ENCODE measurements at regions not wholly inside any gene's neighbourhood (a gene's known extent, or its start where the extent isn't known, plus 50 kb on each side); places are given as distances from the start of the nearest gene placed in this dataset.

DNA sequence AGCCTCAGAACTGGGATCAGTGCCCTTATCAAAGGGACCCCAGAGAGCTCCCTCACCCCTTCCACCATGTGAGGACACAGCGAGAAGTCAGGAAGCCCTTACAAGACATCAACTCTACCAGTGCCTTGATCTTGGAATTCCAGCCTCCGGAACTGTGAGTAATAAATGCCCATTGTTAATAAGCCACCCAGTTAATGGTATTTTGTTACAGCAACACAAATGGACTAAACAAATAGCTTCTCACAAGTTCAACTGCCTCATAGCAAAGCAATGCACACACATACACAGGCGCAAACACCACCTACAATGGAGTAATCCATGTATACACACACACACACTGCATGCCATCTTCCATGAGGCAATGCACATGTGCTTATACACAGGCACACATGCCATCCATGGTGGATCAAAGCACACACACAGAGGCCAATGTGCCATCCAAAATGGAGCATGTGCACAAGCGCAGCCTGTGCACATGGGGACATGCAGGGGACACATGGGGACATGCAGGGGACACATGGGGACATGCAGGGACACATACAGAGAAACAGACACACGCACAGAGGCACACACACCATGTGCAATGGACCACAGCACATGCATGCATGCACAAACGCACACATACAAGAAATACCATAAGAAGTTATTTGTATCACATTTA is 137.6 kb upstream of the TBL1X start:
- DNase-seq (ENCODE audit: low read depth) = no peak
- no peak for TF ChIP-seq CTCF (IDR thresholded peaks at IDR 0.05; ENCODE audit: control insufficient read depth, insufficient read depth, low read depth, low read length, missing control alignments)
- no peak overlapping the region for H3K4me3 ChIP-seq (ENCODE audit: control insufficient read depth, low read depth, low read length)

DNA sequence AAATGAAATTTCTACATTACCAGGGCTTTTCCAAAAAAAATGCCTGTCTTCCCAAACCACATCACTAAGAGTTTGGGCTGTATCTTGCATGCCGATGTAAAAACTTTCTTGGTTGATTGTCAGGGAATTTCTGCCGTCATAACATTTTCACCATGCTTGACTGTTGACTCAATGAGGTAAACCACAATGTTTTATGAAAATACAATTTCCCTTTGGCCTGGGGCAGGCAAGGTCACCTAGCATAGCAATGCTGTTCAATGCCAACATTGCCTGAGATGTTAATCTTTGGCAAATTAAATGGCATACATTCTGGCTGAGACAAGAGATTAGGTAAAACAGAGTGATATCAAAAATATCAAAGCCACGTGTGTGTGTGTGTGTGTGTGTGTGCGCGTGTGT is 137.1 kb upstream of the TBL1X start:
- no peak for TF ChIP-seq CTCF (IDR thresholded peaks at IDR 0.05; ENCODE audit: control insufficient read depth, insufficient read depth, low read depth, low read length, missing control alignments)
- no peak overlapping the region for H3K4me3 ChIP-seq (ENCODE audit: control insufficient read depth, low read depth, low read length)
- peak; percentile 69 for DNase-seq (ENCODE audit: low read depth)

DNA sequence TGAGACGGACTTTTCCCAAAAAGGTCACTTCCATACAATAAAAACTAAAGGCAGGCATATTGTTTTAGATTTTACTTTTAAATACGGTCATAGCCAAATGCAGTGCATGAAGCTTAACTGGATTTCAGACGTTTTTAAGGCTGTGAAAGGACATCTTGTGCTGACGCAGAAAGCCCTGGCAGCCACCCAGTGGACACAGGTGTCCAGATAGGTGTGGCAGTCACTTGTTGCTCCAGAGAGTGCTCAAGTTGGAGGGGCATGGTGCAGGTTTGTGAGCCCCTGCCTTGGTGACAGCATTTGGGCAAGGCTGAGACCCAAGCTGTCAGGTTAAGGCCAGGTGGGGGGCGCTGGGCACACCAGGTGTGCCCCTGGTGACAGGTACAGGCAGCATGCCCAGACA is 135.8 kb upstream of the TBL1X start:
- H3K4me3 ChIP-seq (ENCODE audit: control insufficient read depth, low read depth, low read length) = no peak overlapping the region
- no peak for TF ChIP-seq CTCF (IDR thresholded peaks at IDR 0.05; ENCODE audit: control insufficient read depth, insufficient read depth, low read depth, low read length, missing control alignments)
- DNase-seq (ENCODE audit: low read depth) = no peak

- no peak for DNase-seq (ENCODE audit: low read depth)
- H3K4me3 ChIP-seq (ENCODE audit: control insufficient read depth, low read depth, low read length) = no peak overlapping the region
- TF ChIP-seq CTCF (IDR thresholded peaks at IDR 0.05; ENCODE audit: control insufficient read depth, insufficient read depth, low read depth, low read length, missing control alignments) = no peak
Measured at GRCh38 chrX:9330249-9330982, 134.4 kb upstream of the TBL1X start.

- no peak overlapping the region for H3K4me3 ChIP-seq (ENCODE audit: control insufficient read depth, low read depth, low read length)
- DNase-seq (ENCODE audit: low read depth) = no peak
- TF ChIP-seq CTCF (IDR thresholded peaks at IDR 0.05; ENCODE audit: control insufficient read depth, insufficient read depth, low read depth, low read length, missing control alignments) = no peak
Measured at GRCh38 chrX:9333873-9334560, 130.8 kb upstream of the TBL1X start.

DNA sequence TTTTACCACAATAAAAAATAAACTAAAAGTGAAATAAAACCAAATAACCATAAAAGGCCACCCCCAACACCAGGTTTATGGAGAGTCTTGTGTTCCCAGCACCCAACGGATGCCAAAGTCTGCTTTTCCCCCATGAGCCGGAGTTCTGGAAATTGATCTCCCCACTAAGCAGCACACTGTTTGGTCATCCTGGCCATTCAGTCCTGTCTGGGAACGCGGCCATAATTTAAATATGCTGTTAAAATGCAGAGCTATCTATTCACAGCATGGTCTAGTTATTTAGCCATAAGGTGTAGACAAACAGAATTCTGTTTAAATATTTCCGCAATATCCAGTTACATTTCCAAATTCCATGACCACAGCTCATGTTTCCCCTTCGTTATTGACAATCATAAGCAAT is 129.6 kb upstream of the TBL1X start:
- no peak overlapping the region for H3K4me3 ChIP-seq (ENCODE audit: control insufficient read depth, low read depth, low read length)
- TF ChIP-seq CTCF (IDR thresholded peaks at IDR 0.05; ENCODE audit: control insufficient read depth, insufficient read depth, low read depth, low read length, missing control alignments) = no peak
- no peak for DNase-seq (ENCODE audit: low read depth)

Data from AG09309 (cell line).